H7 (cell line): ENCODE measurements at regions not wholly inside any gene's neighbourhood (a gene's known extent, or its start where the extent isn't known, plus 50 kb on each side); places are given as distances from the start of the nearest gene placed in this dataset.
A peak's percentile ranks its signal among the peaks of the same experiment; 100 is the strongest.

Source experiments
- DNase-seq: peaks from one replicate; pipeline ENCODE4 v3.0.0; 2012
- H3K27me3 ChIP-seq: 2 replicates; pipeline ENCODE4 v1.6.0; 2011; ENCODE audit warnings: mild to moderate bottlenecking, low read length; ENCODE audit not compliant: control insufficient read depth, insufficient read depth
- H3K36me3 ChIP-seq: replicated peaks from 2 replicates; pipeline ENCODE4 v1.5.1; 2011; ENCODE audit warnings: low read length; ENCODE audit not compliant: control insufficient read depth, insufficient read depth
- H3K4me3 ChIP-seq: 2 replicates; pipeline ENCODE4 v1.5.1; 2011; ENCODE audit warnings: low read depth, mild to moderate bottlenecking, control low read depth, low read length, moderate library complexity; ENCODE audit not compliant: insufficient read depth

GRCh38 chr21:23740463-23740862 lies 1866.8 kb downstream of the MRPL39 start:
- no peaks in the 10 kb centered on the region for H3K36me3 ChIP-seq
- H3K4me3 ChIP-seq = no peak overlapping the region
- H3K27me3 ChIP-seq = no peaks in the 10 kb centered on the region
- DNase-seq = peak; percentile 25

- no peaks in the 10 kb centered on the region for H3K27me3 ChIP-seq
- DNase-seq = no peak
- no peaks in the 10 kb centered on the region for H3K36me3 ChIP-seq
Measured at GRCh38 chr21:23732776-23733175, 1874.5 kb downstream of the MRPL39 start.

GRCh38 chr21:23729331-23729730 lies 1878.0 kb downstream of the MRPL39 start:
- Histone ChIP-seq H3K36me3 (no peaks in the 10 kb centered on the region), H3K27me3 (no peaks in the 10 kb centered on the region), H3K4me3 (no peak overlapping the region)
- no peak for DNase-seq

More at GRCh38 chr21:23732776-23733175, 1874.5 kb downstream of the MRPL39 start:
- no peak overlapping the region for H3K4me3 ChIP-seq

GRCh38 chr21:23725576-23725975 lies 1881.7 kb downstream of the MRPL39 start:
- H3K36me3 ChIP-seq = no peaks in the 10 kb centered on the region
- no peaks in the 10 kb centered on the region for H3K27me3 ChIP-seq
- DNase-seq = peak; percentile 9
- no peak overlapping the region for H3K4me3 ChIP-seq

GRCh38 chr21:23718446-23719285 lies 1888.6 kb downstream of the MRPL39 start:
- Histone ChIP-seq H3K4me3 (no peak overlapping the region), H3K36me3 (no peaks in the 10 kb centered on the region), H3K27me3 (no peaks in the 10 kb centered on the region)
- DNase-seq = no peak

- Histone ChIP-seq H3K4me3 (no peak overlapping the region), H3K36me3 (no peaks in the 10 kb centered on the region), H3K27me3 (no peaks in the 10 kb centered on the region)
- no peak for DNase-seq
Measured at GRCh38 chr21:23712166-23712565, 1895.1 kb downstream of the MRPL39 start.

- Histone ChIP-seq H3K36me3 (no peaks in the 10 kb centered on the region), H3K27me3 (no peaks in the 10 kb centered on the region), H3K4me3 (no peak overlapping the region)
- no peak for DNase-seq
Measured at GRCh38 chr21:23706431-23706830, 1900.8 kb downstream of the MRPL39 start.

- DNase-seq = no peak
- Histone ChIP-seq H3K27me3 (no peaks in the 10 kb centered on the region), H3K36me3 (no peaks in the 10 kb centered on the region), H3K4me3 (no peak overlapping the region)
Measured at GRCh38 chr21:23699402-23699801, 1907.9 kb downstream of the MRPL39 start.

- no peaks in the 10 kb centered on the region for H3K27me3 ChIP-seq
- no peaks in the 10 kb centered on the region for H3K36me3 ChIP-seq
- no peak overlapping the region for H3K4me3 ChIP-seq
- DNase-seq = no peak
Measured at GRCh38 chr21:23698619-23699018, 1908.7 kb downstream of the MRPL39 start.

- Histone ChIP-seq H3K4me3 (no peak overlapping the region), H3K27me3 (no peaks in the 10 kb centered on the region), H3K36me3 (no peaks in the 10 kb centered on the region)
- no peak for DNase-seq
Measured at GRCh38 chr21:23695443-23695842, 1911.8 kb downstream of the MRPL39 start.

GRCh38 chr21:23694390-23694789 lies 1912.9 kb downstream of the MRPL39 start:
- Histone ChIP-seq H3K4me3 (no peak overlapping the region), H3K27me3 (no peaks in the 10 kb centered on the region), H3K36me3 (no peaks in the 10 kb centered on the region)
- DNase-seq = no peak

- Histone ChIP-seq H3K4me3 (no peak overlapping the region), H3K27me3 (no peaks in the 10 kb centered on the region), H3K36me3 (no peaks in the 10 kb centered on the region)
- DNase-seq = no peak
Measured at GRCh38 chr21:23690316-23690715, 1917.0 kb downstream of the MRPL39 start.

- DNase-seq = no peak
- Histone ChIP-seq H3K36me3 (no peaks in the 10 kb centered on the region), H3K27me3 (no peaks in the 10 kb centered on the region), H3K4me3 (no peak overlapping the region)
Measured at GRCh38 chr21:23686737-23687523, 1920.4 kb downstream of the MRPL39 start.

- no peak for DNase-seq
- no peaks in the 10 kb centered on the region for H3K36me3 ChIP-seq
- H3K4me3 ChIP-seq = no peak overlapping the region
- no peaks in the 10 kb centered on the region for H3K27me3 ChIP-seq
Measured at GRCh38 chr21:23684431-23684830, 1922.8 kb downstream of the MRPL39 start.

- DNase-seq = no peak
Measured at GRCh38 chr21:23664193-23664694, 1943.0 kb downstream of the MRPL39 start.

More at GRCh38 chr21:23664193-23664694, 1943.0 kb downstream of the MRPL39 start:
- Histone ChIP-seq H3K36me3 (no peaks in the 10 kb centered on the region), H3K4me3 (no peak overlapping the region), H3K27me3 (no peaks in the 10 kb centered on the region)
